OCI-LY1 (cell line): ENCODE measurements at regions not wholly inside any gene's neighbourhood (a gene's known extent, or its start where the extent isn't known, plus 50 kb on each side); places are given as distances from the start of the nearest gene placed in this dataset.

ENCODE experiments used
- H2AFZ ChIP-seq: fragments of 200-600 bp; sonication (generic), shearing (Covaris generic); 2 replicates; pipeline ENCODE4 v1.6.0; 2014; ENCODE audit warnings: antibody characterized with exemption, mild to moderate bottlenecking, low read length
- H3F3A ChIP-seq: fragments of 200-600 bp; sonication (generic), shearing (Covaris generic); 2 replicates; pipeline ENCODE4 v1.6.0; 2014; ENCODE audit warnings: mild to moderate bottlenecking, antibody characterized with exemption, low read length, moderate library complexity; ENCODE audit not compliant: insufficient read depth
- H3K27ac ChIP-seq: fragments of 200-600 bp; sonication (generic); 2 replicates; pipeline ENCODE4 v1.5.1; 2014; ENCODE audit warnings: low read length, mixed run types, mild to moderate bottlenecking, low read depth; ENCODE audit not compliant: poor library complexity, severe bottlenecking
- H3K27me3 ChIP-seq: fragments of 200-600 bp; sonication (generic); 2 replicates; pipeline ENCODE4 v1.6.0; 2014; ENCODE audit warnings: antibody characterized with exemption, mild to moderate bottlenecking, low read length, moderate library complexity; ENCODE audit not compliant: insufficient read depth
- H3K36me3 ChIP-seq: fragments of 200-600 bp; sonication (generic); 2 replicates; pipeline ENCODE4 v1.6.1; 2014; ENCODE audit warnings: mild to moderate bottlenecking, antibody characterized with exemption, low read length, moderate library complexity, mixed read lengths; ENCODE audit not compliant: insufficient read depth
- H3K4me1 ChIP-seq: fragments of 200-600 bp; sonication (generic); 2 replicates; pipeline ENCODE4 v1.5.1; 2014; ENCODE audit warnings: mild to moderate bottlenecking, low read length, moderate library complexity; ENCODE audit not compliant: insufficient read depth, severe bottlenecking
- H3K4me2 ChIP-seq: fragments of 200-600 bp; sonication (generic), shearing (Covaris generic); 2 replicates; pipeline ENCODE4 v1.6.1; 2014; ENCODE audit warnings: low read length
- H3K4me3 ChIP-seq: fragments of 200-600 bp; sonication (generic); 2 replicates; pipeline ENCODE4 v1.5.1; 2014; ENCODE audit warnings: low read length, low read depth, mild to moderate bottlenecking, mixed read lengths; ENCODE audit not compliant: poor library complexity, severe bottlenecking
- H3K79me2 ChIP-seq: fragments of 200-600 bp; shearing (Covaris generic); 2 replicates; pipeline ENCODE4 v1.6.1; 2016; ENCODE audit warnings: mixed run types, low read length, mixed read lengths; ENCODE audit not compliant: insufficient read depth
- H3K9ac ChIP-seq: fragments of 200-600 bp; sonication (generic), shearing (Covaris generic); 2 replicates; pipeline ENCODE4 v1.6.1; 2014; ENCODE audit warnings: mild to moderate bottlenecking, low read length, mixed read lengths
- H3K9me2 ChIP-seq: fragments of 200-600 bp; sonication (generic), shearing (Covaris generic); 2 replicates; pipeline ENCODE4 v1.6.1; 2014; ENCODE audit warnings: low read depth, mild to moderate bottlenecking, low read length, mixed read lengths
- H3K9me3 ChIP-seq: fragments of 200-600 bp; shearing (Covaris generic); 2 replicates; pipeline ENCODE4 v1.6.1; 2014; ENCODE audit warnings: low read length, mixed read lengths
- H4K20me1 ChIP-seq: fragments of 200-600 bp; sonication (generic), shearing (Covaris generic); 2 replicates; pipeline ENCODE4 v1.6.0; 2016; ENCODE audit warnings: mild to moderate bottlenecking, low read length; ENCODE audit not compliant: insufficient read depth
- CTCF ChIP-seq: fragments of 200-600 bp; sonication (generic), shearing (Covaris generic); IDR thresholded peaks from 2 replicates; pipeline ENCODE4 v1.5.1; 2017; ENCODE audit warnings: mild to moderate bottlenecking, antibody characterized with exemption, low read length, moderate library complexity, mixed read lengths
- EZH2 ChIP-seq: fragments of 200-600 bp; sonication (generic), shearing (Covaris generic); IDR thresholded peaks from 2 replicates; pipeline ENCODE4 v1.8.0; 2017; ENCODE audit warnings: borderline replicate concordance, mixed run types, mild to moderate bottlenecking, antibody characterized with exemption, low read length, moderate library complexity, mixed read lengths

DNA sequence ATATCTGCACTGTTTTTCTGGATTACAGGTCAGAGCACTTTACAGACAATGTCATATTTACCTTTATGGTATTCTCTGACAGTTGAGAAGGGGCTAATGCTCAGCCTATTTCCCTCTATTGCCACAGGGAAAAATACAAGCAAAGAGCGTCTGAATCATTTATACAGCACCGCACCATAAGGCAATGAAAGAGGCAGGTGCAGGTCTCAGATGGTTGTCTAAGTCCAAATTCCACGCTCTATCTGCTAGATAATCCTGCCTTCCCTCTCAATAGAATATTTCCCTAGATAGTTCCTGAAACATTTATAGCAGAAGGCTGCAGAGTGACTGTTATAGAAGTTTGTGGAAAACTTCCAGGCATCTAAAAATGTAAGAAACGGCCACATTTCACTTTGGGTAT is 446.1 kb upstream of the CDH6 start:
- Histone ChIP-seq H3K4me1 (no peaks in the 10 kb centered on the region), H3K4me3 (no peak overlapping the region)

GRCh38 chr5:30736669-30737068 is 456.8 kb upstream of the CDH6 start:
- no peaks in the 10 kb centered on the region for H3K27me3 ChIP-seq
- TF ChIP-seq CTCF (no peak), EZH2 (no peak)
- no peak overlapping the region for H3K4me2 ChIP-seq
- no peak overlapping the region for H3K9ac ChIP-seq
- no peaks in the 10 kb centered on the region for H3K9me3 ChIP-seq
- H3K4me3 ChIP-seq, result no peak overlapping the region
- no peaks in the 10 kb centered on the region for H3K4me1 ChIP-seq
- H3K79me2 ChIP-seq, result no peaks in the 10 kb centered on the region
- H3K27ac ChIP-seq, result no peak overlapping the region
- H3F3A ChIP-seq, result no peaks in the 10 kb centered on the region
- H4K20me1 ChIP-seq, result no peaks in the 10 kb centered on the region
- H2AFZ ChIP-seq, result no peak overlapping the region
- H3K9me2 ChIP-seq, result no peaks in the 10 kb centered on the region
- no peaks in the 10 kb centered on the region for H3K36me3 ChIP-seq

More for the DNA sequence above, 446.1 kb upstream of the CDH6 start:
- no peak overlapping the region for H2AFZ ChIP-seq
- no peaks in the 10 kb centered on the region for H4K20me1 ChIP-seq
- H3K9me3 ChIP-seq, result no peaks in the 10 kb centered on the region
- no peaks in the 10 kb centered on the region for H3K27me3 ChIP-seq
- H3K27ac ChIP-seq, result no peak overlapping the region
- H3K4me2 ChIP-seq, result no peak overlapping the region
- no peaks in the 10 kb centered on the region for H3K79me2 ChIP-seq
- TF ChIP-seq EZH2 (no peak), CTCF (no peak)
- no peaks in the 10 kb centered on the region for H3F3A ChIP-seq
- no peak overlapping the region for H3K9ac ChIP-seq
- H3K36me3 ChIP-seq, result no peaks in the 10 kb centered on the region
- H3K9me2 ChIP-seq, result no peaks in the 10 kb centered on the region

GRCh38 chr5:30734118-30734517 is 459.4 kb upstream of the CDH6 start:
- Histone ChIP-seq H3K27me3 (no peaks in the 10 kb centered on the region), H3K27ac (no peak overlapping the region), H3K9ac (no peak overlapping the region), H3K36me3 (no peaks in the 10 kb centered on the region), H3F3A (no peaks in the 10 kb centered on the region), H2AFZ (no peak overlapping the region), H3K79me2 (no peaks in the 10 kb centered on the region), H3K4me3 (no peak overlapping the region), H3K4me2 (no peak overlapping the region), H3K4me1 (no peaks in the 10 kb centered on the region), H3K9me2 (no peaks in the 10 kb centered on the region), H4K20me1 (no peaks in the 10 kb centered on the region), H3K9me3 (no peaks in the 10 kb centered on the region)
- no peak for TF ChIP-seq EZH2
- no peak for TF ChIP-seq CTCF
